ENCODE measurements at regions not wholly inside any gene's neighbourhood (a gene's known extent, or its start where the extent isn't known, plus 50 kb on each side); places are given as distances from the start of the nearest gene placed in this dataset.
A peak's percentile ranks its signal among the peaks of the same experiment; 100 is the strongest.

GRCh38 chr1:192949783-192950182 is 109.4 kb downstream of the UCHL5 start:
- DNase-seq: no peak

DNA sequence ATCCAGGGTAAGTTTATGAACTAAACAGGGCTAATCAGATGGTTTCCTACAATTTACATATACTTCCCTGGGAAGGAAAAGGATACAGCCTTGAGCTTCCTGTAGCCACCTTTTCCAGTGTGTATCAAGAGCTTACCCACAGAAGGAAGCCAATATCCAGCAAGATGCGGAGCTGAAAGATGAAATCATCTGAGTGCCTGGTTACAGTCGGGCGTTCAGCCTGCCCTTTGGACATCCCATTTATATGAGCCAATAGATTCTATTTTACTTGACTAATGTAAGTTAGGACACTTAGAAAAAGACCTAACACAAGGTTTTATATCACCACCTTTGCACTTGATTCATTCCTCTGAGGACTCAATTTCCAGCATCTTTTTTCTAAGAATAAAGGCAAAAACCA is 108.2 kb downstream of the UCHL5 start:
- no peak for DNase-seq

DNA sequence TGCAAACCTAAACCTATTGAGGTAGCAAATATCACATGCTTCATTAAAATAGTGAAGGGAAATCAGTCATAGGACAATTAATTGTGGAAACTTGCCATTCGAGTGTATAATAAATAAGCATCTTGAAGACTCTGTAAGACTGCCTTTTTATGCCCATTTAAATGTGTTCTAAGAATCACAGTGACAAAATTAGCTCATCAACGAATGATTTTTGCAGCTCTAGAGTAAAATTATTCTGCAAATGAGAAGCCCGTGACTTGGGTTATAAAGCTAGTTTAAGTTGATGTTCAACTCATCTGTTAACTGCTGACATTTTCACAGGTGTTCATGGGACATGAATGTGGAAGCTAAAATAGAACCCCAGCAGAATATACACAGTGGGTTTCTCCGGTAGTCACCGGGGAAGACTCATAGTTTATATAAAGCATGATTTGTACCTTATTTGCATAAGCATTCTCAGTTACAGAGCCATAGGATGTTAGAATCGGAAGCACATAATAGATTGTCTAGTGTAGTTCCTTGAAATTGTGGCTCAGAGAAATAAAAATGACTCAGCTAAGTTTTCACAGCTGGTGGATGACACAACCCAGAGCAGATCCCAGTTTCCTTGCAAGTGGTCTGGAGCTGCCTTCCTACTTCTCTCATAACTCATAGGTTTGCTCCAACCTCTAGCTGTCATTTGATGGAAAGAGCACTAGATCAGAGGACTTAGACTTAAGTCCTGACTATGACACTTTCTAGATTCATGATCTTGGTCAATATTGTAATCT is 107.3 kb downstream of the UCHL5 start:
- DNase-seq: peak; percentile 71 to 77

DNA sequence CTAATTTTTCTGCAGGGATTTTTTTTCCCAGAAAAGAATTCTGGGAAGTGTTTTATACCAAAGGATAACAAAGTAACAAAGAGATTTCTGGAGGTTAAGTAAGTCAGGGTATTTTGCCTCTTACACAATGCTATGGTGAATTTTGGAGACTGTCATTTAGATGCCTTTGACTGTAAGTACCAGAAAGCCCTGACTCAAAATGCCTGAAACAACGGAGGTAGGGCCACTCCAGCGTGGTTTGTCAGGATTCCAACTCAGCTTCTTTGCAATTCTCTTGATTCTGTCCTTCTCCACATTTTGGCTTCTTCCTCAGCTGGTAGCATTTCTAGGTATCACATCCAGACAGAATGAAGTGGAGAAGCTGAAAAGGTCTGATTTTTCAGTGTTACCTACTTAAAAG is 106.5 kb downstream of the UCHL5 start:
- no peak for DNase-seq

DNA sequence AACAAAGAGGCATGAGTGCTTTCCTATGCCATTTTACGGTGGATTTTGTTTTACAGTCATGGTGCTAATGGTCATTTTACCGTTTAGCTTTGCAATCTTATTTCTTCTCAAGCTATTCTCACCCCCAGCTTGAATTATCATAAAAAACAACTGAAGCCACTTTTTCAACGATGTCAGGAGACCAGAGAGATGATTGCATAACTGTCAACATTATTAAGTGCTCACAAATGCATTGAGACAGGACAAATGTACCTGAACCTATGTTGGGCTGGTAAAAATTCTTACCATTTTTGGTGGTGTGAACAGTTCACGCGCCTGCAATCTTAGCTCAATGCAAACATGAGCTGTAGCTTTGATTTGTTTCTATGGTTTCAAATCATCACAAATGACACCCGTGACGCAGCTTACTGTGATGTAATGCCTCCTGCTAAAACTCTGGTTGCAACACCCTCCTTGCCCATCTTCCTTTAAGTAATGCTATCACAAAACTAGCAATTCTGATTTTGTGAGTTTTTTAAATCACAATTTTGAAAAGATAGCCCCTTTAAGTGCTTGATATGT is 104.4 kb downstream of the UCHL5 start:
- peak; percentile 72 to 87 for DNase-seq

- no peak for DNase-seq
Observed at GRCh38 chr1:192958350-192958749, 100.8 kb downstream of the UCHL5 start.

GRCh38 chr1:192958871-192959270 is 100.3 kb downstream of the UCHL5 start:
- DNase-seq: no peak

DNA sequence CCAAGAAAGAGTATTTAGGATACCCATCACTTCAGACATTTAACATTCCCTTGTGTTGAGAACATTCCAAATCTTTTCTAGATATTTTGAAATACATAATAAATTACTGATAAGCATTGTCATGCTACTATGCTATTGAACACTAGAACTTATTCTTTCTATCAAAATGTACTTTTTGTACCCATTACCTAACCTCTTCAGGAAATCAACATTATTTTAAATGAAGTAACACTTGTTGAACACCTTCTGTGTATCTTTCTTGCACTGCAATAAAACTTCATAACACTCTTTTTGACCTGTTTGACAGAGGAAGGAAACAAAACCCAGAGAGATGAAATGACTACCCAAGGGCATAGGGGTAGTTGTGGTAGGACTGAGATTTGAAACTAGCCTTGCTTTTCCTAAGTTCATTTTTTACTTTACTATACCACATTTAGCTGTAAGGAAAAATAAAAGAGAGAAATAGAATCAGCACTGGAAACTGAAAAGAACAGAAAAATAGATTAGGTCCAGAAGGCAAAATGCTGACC is 99.4 kb downstream of the UCHL5 start:
- DNase-seq: no peak
